Panc1 (cell line): ENCODE measurements at regions not wholly inside any gene's neighbourhood (a gene's known extent, or its start where the extent isn't known, plus 50 kb on each side); places are given as distances from the start of the nearest gene placed in this dataset.

ENCODE experiments used
- ATAC-seq: fragments of 200-7000 bp; cut with Tn5 transposase; 2 replicates; pipeline ENCODE4 v1.9.1; 2020; ENCODE audit warnings: mild to moderate bottlenecking, moderate library complexity
- BruUV-seq: library from RNA; stranded (reverse); fragments of 400-500 nt; replicated peaks from 2 replicates; lab custom pipeline; 2021; lab: Mats Ljungman, UMichigan
- CTCF ChIA-PET: fragments of 300-600 bp; sonication (Branson Sonifier 250); formaldehyde crosslinking; loops from one replicate; lab custom pipeline; 2022; ENCODE audit warnings: antibody characterized with exemption; lab: Charles Lee
- POLR2A ChIA-PET: fragments of 300-600 bp; sonication (Branson Sonifier 250); formaldehyde crosslinking; loops from one replicate; lab custom pipeline; 2022; ENCODE audit warnings: antibody characterized with exemption; lab: Charles Lee
- DNase-seq: peaks from one replicate; pipeline ENCODE4 v3.0.0-alpha.2; 2010; ENCODE audit warnings: low read depth, low spot score
- H3K27ac ChIP-seq: 2 replicates; pipeline ENCODE4 v1.5.1; 2011; ENCODE audit warnings: mild to moderate bottlenecking, low read length, inconsistent platforms
- H3K27me3 ChIP-seq: fragments of 200-500 bp; sonication (Bioruptor generic); 2 replicates; pipeline ENCODE4 v1.6.0; 2014; ENCODE audit warnings: low read length, inconsistent platforms; ENCODE audit not compliant: control insufficient read depth, insufficient read depth
- H3K36me3 ChIP-seq: fragments of 200-500 bp; sonication (Bioruptor generic); 2 replicates; pipeline ENCODE4 v1.5.1; 2014; ENCODE audit warnings: inconsistent platforms, mild to moderate bottlenecking, low read length, moderate library complexity; ENCODE audit not compliant: control insufficient read depth, insufficient read depth
- H3K4me1 ChIP-seq: 2 replicates; pipeline ENCODE4 v1.5.1; 2011; ENCODE audit warnings: inconsistent platforms, mild to moderate bottlenecking, low read length, moderate library complexity; ENCODE audit not compliant: control insufficient read depth, insufficient read depth
- H3K4me3 ChIP-seq, 2 experiments: 2 replicates each; pipeline ENCODE4 v1.5.1; 2011 to 2012; ENCODE audit warnings: low read depth in 2 of 2, low read length in 2 of 2, mild to moderate bottlenecking in 2 of 2, inconsistent platforms in 1 of 2, moderate library complexity in 1 of 2
- H3K9me3 ChIP-seq: fragments of 200-500 bp; sonication (Bioruptor generic); 2 replicates; pipeline ENCODE4 v1.5.1; 2014; ENCODE audit warnings: low read depth, mild to moderate bottlenecking, inconsistent platforms, low read length, moderate library complexity; ENCODE audit not compliant: control insufficient read depth, insufficient read depth
- POLR2AphosphoS5 ChIP-seq: IDR thresholded peaks from 2 replicates; pipeline ENCODE4 v1.6.1; 2012; ENCODE audit warnings: mild to moderate bottlenecking, low read depth, low read length, moderate library complexity
- REST ChIP-seq, 2 experiments: IDR thresholded peaks; 2 replicates each; pipeline ENCODE4 v1.6.1; 2011 to 2012; ENCODE audit warnings: low read depth in 2 of 2, control low read depth in 1 of 2, low read length in 1 of 2, mild to moderate bottlenecking in 1 of 2, moderate library complexity in 1 of 2; ENCODE audit not compliant: insufficient read depth in 1 of 2
- SIN3A ChIP-seq: IDR thresholded peaks from 2 replicates; pipeline ENCODE4 v1.6.1; 2012; ENCODE audit warnings: low read depth, mild to moderate bottlenecking, low read length, moderate library complexity, borderline replicate concordance; ENCODE audit not compliant: insufficient read depth
- TCF7L2 ChIP-seq: IDR thresholded peaks from 2 replicates; pipeline ENCODE4 v1.6.1; 2011; ENCODE audit warnings: mild to moderate bottlenecking, low read depth, low read length, inconsistent platforms
- in situ Hi-C: cut with HindIII; loops from 2 replicates; pipeline ENCODE4 v1.10.0; 2016; ENCODE audit warnings: low sequenced_read_pairs, low pct_unique_long_range_greater_than_20kb
- intact Hi-C: fragments of 100-400 bp; cut with micrococcal nuclease; formaldehyde crosslinking; loops from one replicate; pipeline ENCODE4 v1.10.0; 2022; ENCODE audit not compliant: unreplicated experiment
- TF ChIP-seq, protein P1 (sequence below): fragments of 450-650 bp; IDR thresholded peaks from 2 replicates; pipeline ENCODE4 v1.5.1; 2017; ENCODE audit warnings: mild to moderate bottlenecking

DNA sequence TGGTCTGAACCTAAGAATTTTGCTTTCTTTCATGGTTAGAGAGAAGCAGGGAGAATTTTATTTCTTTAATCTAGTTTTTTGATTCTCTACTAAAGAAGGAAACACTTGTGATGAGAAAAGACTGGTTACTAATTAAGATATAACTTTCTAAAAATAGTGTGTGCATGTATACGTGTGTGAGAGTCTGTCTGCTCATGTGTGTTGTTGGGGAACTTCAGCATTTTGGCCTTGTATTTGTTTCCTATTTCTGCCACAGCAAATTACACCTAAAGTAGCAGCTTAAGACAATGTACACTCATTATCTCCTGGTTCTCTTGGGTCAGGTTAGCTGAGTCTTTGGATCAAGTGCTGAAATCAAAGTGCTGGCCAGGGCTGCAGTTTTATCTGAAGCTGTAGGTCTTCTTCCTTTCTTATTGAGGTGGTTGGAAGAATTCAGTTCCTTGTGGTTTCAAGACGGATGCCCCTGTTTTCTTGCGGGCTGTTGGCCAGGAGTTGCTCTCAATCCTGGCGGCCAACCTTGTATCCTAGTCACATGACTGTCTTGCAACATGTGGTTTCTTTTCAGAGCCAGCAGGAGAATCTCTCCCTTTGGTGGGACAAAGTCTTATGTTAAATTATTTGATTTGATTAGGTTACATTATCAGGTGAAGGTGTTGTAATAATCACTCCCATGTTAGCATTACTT is 188.4 kb upstream of the CLNK start:
- POLR2A ChIA-PET, result no interaction called here
- in situ Hi-C loops, result no loop called here
- H3K9me3 ChIP-seq, result no peaks in the 10 kb centered on the region
- H3K27me3 ChIP-seq, result no peaks in the 10 kb centered on the region
- TF ChIP-seq, protein P1, sequence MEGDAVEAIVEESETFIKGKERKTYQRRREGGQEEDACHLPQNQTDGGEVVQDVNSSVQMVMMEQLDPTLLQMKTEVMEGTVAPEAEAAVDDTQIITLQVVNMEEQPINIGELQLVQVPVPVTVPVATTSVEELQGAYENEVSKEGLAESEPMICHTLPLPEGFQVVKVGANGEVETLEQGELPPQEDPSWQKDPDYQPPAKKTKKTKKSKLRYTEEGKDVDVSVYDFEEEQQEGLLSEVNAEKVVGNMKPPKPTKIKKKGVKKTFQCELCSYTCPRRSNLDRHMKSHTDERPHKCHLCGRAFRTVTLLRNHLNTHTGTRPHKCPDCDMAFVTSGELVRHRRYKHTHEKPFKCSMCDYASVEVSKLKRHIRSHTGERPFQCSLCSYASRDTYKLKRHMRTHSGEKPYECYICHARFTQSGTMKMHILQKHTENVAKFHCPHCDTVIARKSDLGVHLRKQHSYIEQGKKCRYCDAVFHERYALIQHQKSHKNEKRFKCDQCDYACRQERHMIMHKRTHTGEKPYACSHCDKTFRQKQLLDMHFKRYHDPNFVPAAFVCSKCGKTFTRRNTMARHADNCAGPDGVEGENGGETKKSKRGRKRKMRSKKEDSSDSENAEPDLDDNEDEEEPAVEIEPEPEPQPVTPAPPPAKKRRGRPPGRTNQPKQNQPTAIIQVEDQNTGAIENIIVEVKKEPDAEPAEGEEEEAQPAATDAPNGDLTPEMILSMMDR, result no peak
- TF ChIP-seq SIN3A, result no peak
- no peak for TF ChIP-seq TCF7L2
- no peak for TF ChIP-seq POLR2AphosphoS5
- TF ChIP-seq REST (IDR thresholded peaks at IDR 0.05; ENCODE audit: insufficient read depth in 1 of 2, low read depth in 2 of 2, low read length in 1 of 2), result no peak
- no TSS peak for BruUV-seq
- no peaks in the 10 kb centered on the region for H3K4me1 ChIP-seq
- CTCF ChIA-PET, result no interaction called here
- H3K4me3 ChIP-seq, result no peak overlapping the region
- ATAC-seq (no peak), DNase-seq (no peak)
- intact Hi-C loops, result no loop called here
- no peak overlapping the region for H3K27ac ChIP-seq
- no peaks in the 10 kb centered on the region for H3K36me3 ChIP-seq

- Histone ChIP-seq H3K9me3 (no peaks in the 10 kb centered on the region), H3K36me3 (no peaks in the 10 kb centered on the region), H3K4me3 (no peak overlapping the region), H3K27ac (no peak overlapping the region), H3K4me1 (no peaks in the 10 kb centered on the region), H3K27me3 (no peaks in the 10 kb centered on the region)
- intact Hi-C loops, result no loop called here
- DNase-seq, result no peak
- CTCF ChIA-PET, result no interaction called here
- BruUV-seq, result no TSS peak
- POLR2A ChIA-PET, result no interaction called here
- TF ChIP-seq POLR2AphosphoS5 (no peak), REST (IDR thresholded peaks at IDR 0.05; ENCODE audit: insufficient read depth in 1 of 2, low read depth in 2 of 2, low read length in 1 of 2) (no peak), SIN3A (no peak), TCF7L2 (no peak)
- TF ChIP-seq, protein P1, result no peak
- in situ Hi-C loops, result no loop called here
- no peak for ATAC-seq
Observed at GRCh38 chr4:10866666-10867065, 182.1 kb upstream of the CLNK start.
